GM12878 (cell line): ENCODE measurements at regions not wholly inside any gene's neighbourhood (a gene's known extent, or its start where the extent isn't known, plus 50 kb on each side); places are given as distances from the start of the nearest gene placed in this dataset.
A peak's percentile ranks its signal among the peaks of the same experiment; 100 is the strongest.

Experiments
- ATAC-seq: fragments of 200-7000 bp; cut with Tn5 transposase; 3 replicates; pipeline ENCODE4 v1.9.1; 2020; ENCODE audit warnings: mild to moderate bottlenecking, moderate library complexity
- BruUV-seq: library from RNA; stranded (reverse); fragments of 400-500 nt; replicated peaks from 2 replicates; lab custom pipeline; 2021; lab: Mats Ljungman, UMichigan
- CTCF ChIA-PET: fragments of 300-600 bp; sonication (Branson Sonifier 250); formaldehyde crosslinking; extraction: SDS; loops from one replicate; lab custom pipeline; 2021; ENCODE audit warnings: inconsistent platforms; lab: Yijun Ruan, JAX
- POLR2A ChIA-PET: fragments of 350-600 bp; formaldehyde crosslinking; extraction: SDS; loops from one replicate; lab custom pipeline; 2021; ENCODE audit warnings: inconsistent platforms; lab: Charles Lee
- RAD21 ChIA-PET: fragments of 300-600 bp; sonication (Branson Sonifier 250); formaldehyde crosslinking; loops from one replicate; lab custom pipeline; 2023; ENCODE audit warnings: antibody characterized with exemption; ENCODE audit not compliant: unreplicated experiment; lab: Charles Lee
- SMC1A ChIA-PET: fragments of 300-600 bp; sonication (Branson Sonifier 250); formaldehyde crosslinking; loops from one replicate; lab custom pipeline; 2023; ENCODE audit not compliant: unreplicated experiment, uncharacterized antibody; lab: Charles Lee
- DNase-seq: peaks from one replicate; pipeline ENCODE4 v3.0.0-alpha.2; 2011; ENCODE audit warnings: low read depth, low spot score
- FAIRE-seq: peaks from 3 replicates; lab custom pipeline; 2011; peaks lifted over from hg19 to GRCh38; lab: Jason Lieb, UNC
- H2AFZ ChIP-seq: 2 replicates; pipeline ENCODE4 v1.6.0; 2011; ENCODE audit warnings: low read depth, low read length, control low read depth; ENCODE audit not compliant: control insufficient read depth
- H3K27ac ChIP-seq: 2 replicates; pipeline ENCODE4 v1.5.1; 2011; ENCODE audit warnings: control low read depth; ENCODE audit not compliant: control insufficient read depth, insufficient read depth
- H3K27me3 ChIP-seq, 2 experiments: replicated peaks in 1 of 2; 2 replicates each; pipeline versions ENCODE4 v1.6.0 to v1.6.1; 2011; ENCODE audit warnings: low read length in 1 of 2; ENCODE audit not compliant: control insufficient read depth in 2 of 2, insufficient read depth in 2 of 2
- H3K36me3 ChIP-seq, 2 experiments: 2 replicates each; pipeline ENCODE4 v1.5.1; 2011; ENCODE audit warnings: low read length in 1 of 2; ENCODE audit not compliant: control insufficient read depth in 2 of 2, insufficient read depth in 2 of 2
- H3K4me1 ChIP-seq: 2 replicates; pipeline ENCODE4 v1.6.1; 2011; ENCODE audit warnings: mild to moderate bottlenecking, low read length, moderate library complexity, mixed read lengths; ENCODE audit not compliant: control insufficient read depth, insufficient read depth
- H3K4me2 ChIP-seq: 2 replicates; pipeline ENCODE4 v1.6.0; 2011; ENCODE audit warnings: control low read depth; ENCODE audit not compliant: control insufficient read depth, insufficient read depth
- H3K4me3 ChIP-seq: fragments of 200-600 bp; sonication (generic); 2 replicates; pipeline ENCODE4 v1.5.1; 2016
- H3K79me2 ChIP-seq: 2 replicates; pipeline ENCODE4 v1.6.0; 2011; ENCODE audit warnings: low read length; ENCODE audit not compliant: control insufficient read depth, insufficient read depth
- H3K9ac ChIP-seq: 2 replicates; pipeline ENCODE4 v1.8.0; 2011; ENCODE audit warnings: low read length, control low read depth, mixed read lengths; ENCODE audit not compliant: control insufficient read depth, insufficient read depth
- H3K9me3 ChIP-seq: replicated peaks from 3 replicates; pipeline ENCODE4 v1.5.1; 2011; ENCODE audit warnings: mild to moderate bottlenecking, low read length; ENCODE audit not compliant: control insufficient read depth, insufficient read depth
- H4K20me1 ChIP-seq: 2 replicates; pipeline ENCODE4 v1.6.0; 2011; ENCODE audit not compliant: control insufficient read depth, insufficient read depth
- ATF7 ChIP-seq: fragments of 450-650 bp; IDR thresholded peaks from 2 replicates; pipeline ENCODE4 v1.6.1; 2016; ENCODE audit warnings: low read depth, mild to moderate bottlenecking
- MTA2 ChIP-seq: fragments of 450-650 bp; IDR thresholded peaks from 2 replicates; pipeline ENCODE4 v1.6.1; 2016; ENCODE audit warnings: low read depth, mild to moderate bottlenecking, moderate library complexity
- WGBS: methylation state at CpG from one replicate; pipeline ENCODE4 v1.1.6; 2016; ENCODE audit warnings: low lambda C conversion rate; ENCODE audit not compliant: insufficient replicate concordance, insufficient coverage; ENCODE audit errors: missing lambda C conversion rate; 5-methylcytosine and 5-hydroxymethylcytosine counted together
- in situ Hi-C: fragments of 300-500 bp; cut with MboI; formaldehyde crosslinking; loops from 9 replicates; pipeline ENCODE4 v1.14.3; 2018; ENCODE audit warnings: mixed read lengths
- intact Hi-C: fragments of 100-400 bp; cut with micrococcal nuclease; formaldehyde crosslinking; loops from one replicate; pipeline ENCODE4 v1.14.2; 2022; ENCODE audit not compliant: unreplicated experiment
- TF ChIP-seq, protein P1 (sequence below): fragments of 450-650 bp; IDR thresholded peaks from 2 replicates; pipeline ENCODE4 v1.6.1; 2016; ENCODE audit warnings: mild to moderate bottlenecking
- TF ChIP-seq, protein P2 (sequence below): fragments of 450-650 bp; IDR thresholded peaks from 2 replicates; pipeline ENCODE4 v1.6.1; 2018; ENCODE audit warnings: mild to moderate bottlenecking, low read depth, moderate library complexity; ENCODE audit not compliant: partially characterized antibody

DNA sequence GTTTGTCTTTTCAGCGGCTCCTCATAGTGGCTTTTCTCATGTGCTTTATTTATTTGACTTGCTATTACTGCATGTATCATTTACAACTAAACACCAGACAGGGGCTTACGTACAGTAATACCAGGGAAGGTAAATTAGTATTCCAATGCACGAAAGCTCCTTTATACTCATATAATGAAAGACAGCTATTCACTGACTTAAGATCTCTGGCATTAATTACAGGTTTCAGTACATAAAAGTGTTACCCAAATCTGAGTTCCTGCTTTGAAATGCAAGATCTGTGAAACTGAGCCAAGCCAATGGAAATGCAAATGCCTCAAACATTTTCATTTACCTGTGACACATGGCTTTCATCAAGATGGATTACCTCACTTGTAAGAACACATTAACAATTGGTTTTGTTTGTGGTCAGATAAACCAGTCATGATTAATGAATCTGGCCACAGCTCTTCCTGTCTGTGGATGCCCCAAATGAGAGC lies 107.2 kb downstream of the ANAPC4 start:
- 13% methylated on average over 3 of the region's 3 CpGs for WGBS

More for the DNA sequence above, 107.2 kb downstream of the ANAPC4 start:
- DNase-seq (peak; percentile 5), FAIRE-seq (no peak), ATAC-seq (peak; percentile 67)
- in situ Hi-C loops: no loop called here
- ChIA-PET CTCF (no interaction called here), SMC1A (no interaction called here), RAD21 (no interaction called here), POLR2A (no interaction called here)
- Histone ChIP-seq H3K36me3 (no peaks in the 10 kb centered on the region), H3K9me3 (no peaks in the 10 kb centered on the region), H3K27me3 (no peaks in the 10 kb centered on the region), H4K20me1 (no peaks in the 10 kb centered on the region), H3K27ac (no peak overlapping the region), H3K79me2 (no peaks in the 10 kb centered on the region), H3K4me1 (no peaks in the 10 kb centered on the region), H3K9ac (no peak overlapping the region), H3K4me2 (no peak overlapping the region), H2AFZ (no peak overlapping the region), H3K4me3 (no peak overlapping the region)
- intact Hi-C loops: no loop called here
- no TSS peak for BruUV-seq
- peak; percentile 56 for TF ChIP-seq ATF7
- TF ChIP-seq MTA2: peak; percentile 79
- TF ChIP-seq, protein P1, sequence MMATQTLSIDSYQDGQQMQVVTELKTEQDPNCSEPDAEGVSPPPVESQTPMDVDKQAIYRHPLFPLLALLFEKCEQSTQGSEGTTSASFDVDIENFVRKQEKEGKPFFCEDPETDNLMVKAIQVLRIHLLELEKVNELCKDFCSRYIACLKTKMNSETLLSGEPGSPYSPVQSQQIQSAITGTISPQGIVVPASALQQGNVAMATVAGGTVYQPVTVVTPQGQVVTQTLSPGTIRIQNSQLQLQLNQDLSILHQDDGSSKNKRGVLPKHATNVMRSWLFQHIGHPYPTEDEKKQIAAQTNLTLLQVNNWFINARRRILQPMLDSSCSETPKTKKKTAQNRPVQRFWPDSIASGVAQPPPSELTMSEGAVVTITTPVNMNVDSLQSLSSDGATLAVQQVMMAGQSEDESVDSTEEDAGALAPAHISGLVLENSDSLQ: peak; percentile 83
- TF ChIP-seq, protein P2, sequence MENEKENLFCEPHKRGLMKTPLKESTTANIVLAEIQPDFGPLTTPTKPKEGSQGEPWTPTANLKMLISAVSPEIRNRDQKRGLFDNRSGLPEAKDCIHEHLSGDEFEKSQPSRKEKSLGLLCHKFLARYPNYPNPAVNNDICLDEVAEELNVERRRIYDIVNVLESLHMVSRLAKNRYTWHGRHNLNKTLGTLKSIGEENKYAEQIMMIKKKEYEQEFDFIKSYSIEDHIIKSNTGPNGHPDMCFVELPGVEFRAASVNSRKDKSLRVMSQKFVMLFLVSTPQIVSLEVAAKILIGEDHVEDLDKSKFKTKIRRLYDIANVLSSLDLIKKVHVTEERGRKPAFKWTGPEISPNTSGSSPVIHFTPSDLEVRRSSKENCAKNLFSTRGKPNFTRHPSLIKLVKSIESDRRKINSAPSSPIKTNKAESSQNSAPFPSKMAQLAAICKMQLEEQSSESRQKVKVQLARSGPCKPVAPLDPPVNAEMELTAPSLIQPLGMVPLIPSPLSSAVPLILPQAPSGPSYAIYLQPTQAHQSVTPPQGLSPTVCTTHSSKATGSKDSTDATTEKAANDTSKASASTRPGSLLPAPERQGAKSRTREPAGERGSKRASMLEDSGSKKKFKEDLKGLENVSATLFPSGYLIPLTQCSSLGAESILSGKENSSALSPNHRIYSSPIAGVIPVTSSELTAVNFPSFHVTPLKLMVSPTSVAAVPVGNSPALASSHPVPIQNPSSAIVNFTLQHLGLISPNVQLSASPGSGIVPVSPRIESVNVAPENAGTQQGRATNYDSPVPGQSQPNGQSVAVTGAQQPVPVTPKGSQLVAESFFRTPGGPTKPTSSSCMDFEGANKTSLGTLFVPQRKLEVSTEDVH: no peak
